ENCODE measurements at regions not wholly inside any gene's neighbourhood (a gene's known extent, or its start where the extent isn't known, plus 50 kb on each side); places are given as distances from the start of the nearest gene placed in this dataset.

DNA sequence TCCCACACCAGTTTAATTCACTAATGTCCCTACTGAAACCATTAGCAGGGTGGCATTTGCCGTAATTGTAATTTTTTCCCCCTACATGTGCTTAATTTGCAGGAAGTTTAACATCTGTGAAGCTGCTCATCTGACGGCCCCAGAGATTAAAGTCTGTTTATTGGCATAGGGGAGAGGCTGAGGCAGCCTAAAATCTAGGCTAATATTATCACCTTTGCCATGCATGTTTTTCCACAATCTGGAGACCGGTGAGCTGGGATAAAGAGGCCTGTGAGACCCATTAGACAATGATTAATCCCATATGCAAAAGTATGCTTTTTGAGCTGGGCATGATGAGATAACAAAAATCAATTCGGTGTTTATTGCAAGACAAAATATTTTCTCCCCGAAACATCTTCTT lies 561.2 kb upstream of the ALCAM start:
- H3K4me3 ChIP-seq (ENCODE audit: low read depth in 1 of 2, low read length in 2 of 2), result no peak overlapping the region
- no peaks in the 10 kb centered on the region for H3K36me3 ChIP-seq (ENCODE audit: control insufficient read depth in 1 of 2, insufficient read depth in 2 of 2, low read length in 2 of 2)
- no peak overlapping the region for H3K9ac ChIP-seq (ENCODE audit: low read depth in 1 of 2, low read length in 2 of 2)
- no peaks in the 10 kb centered on the region for H3K9me3 ChIP-seq (ENCODE audit: control insufficient read depth in 1 of 2, low read length in 2 of 2)
- no peaks in the 10 kb centered on the region for H3K27me3 ChIP-seq (ENCODE audit: control insufficient read depth in 1 of 2, insufficient read depth in 2 of 2, low read length in 2 of 2)
- H3K4me1 ChIP-seq (ENCODE audit: control insufficient read depth in 1 of 2, insufficient read depth in 2 of 2, low read length in 2 of 2), result no peaks in the 10 kb centered on the region
- no peak overlapping the region for H3K27ac ChIP-seq (ENCODE audit: low read depth, low read length)

DNA sequence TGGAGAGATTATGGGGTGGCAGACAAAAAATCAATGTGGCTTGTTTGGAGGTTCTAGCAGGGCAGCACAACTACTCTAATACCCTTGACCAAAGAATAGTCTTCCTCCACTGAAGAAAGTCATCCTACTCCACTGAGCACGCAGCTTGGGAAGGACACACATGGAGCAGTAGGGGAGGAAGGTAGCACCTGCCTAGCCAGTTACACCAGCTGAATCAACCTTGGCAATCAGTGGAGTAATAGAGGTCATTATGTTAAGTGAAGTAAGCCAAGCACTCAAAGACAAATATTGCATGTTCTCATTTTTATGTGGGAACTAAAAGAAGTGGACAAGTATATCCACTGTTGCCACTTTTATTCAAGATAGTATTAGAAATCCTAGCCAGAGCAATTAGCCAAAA lies 555.8 kb upstream of the ALCAM start:
- H3K4me3 ChIP-seq (ENCODE audit: low read depth in 1 of 2, low read length in 2 of 2), result no peak overlapping the region
- no peak overlapping the region for H3K9ac ChIP-seq (ENCODE audit: low read depth in 1 of 2, low read length in 2 of 2)
- H3K4me1 ChIP-seq (ENCODE audit: control insufficient read depth in 1 of 2, insufficient read depth in 2 of 2, low read length in 2 of 2), result no peaks in the 10 kb centered on the region
- no peak overlapping the region for H3K27ac ChIP-seq (ENCODE audit: low read depth, low read length)
- no peaks in the 10 kb centered on the region for H3K9me3 ChIP-seq (ENCODE audit: control insufficient read depth in 1 of 2, low read length in 2 of 2)
- no peaks in the 10 kb centered on the region for H3K36me3 ChIP-seq (ENCODE audit: control insufficient read depth in 1 of 2, insufficient read depth in 2 of 2, low read length in 2 of 2)
- H3K27me3 ChIP-seq (ENCODE audit: control insufficient read depth in 1 of 2, insufficient read depth in 2 of 2, low read length in 2 of 2), result no peaks in the 10 kb centered on the region

DNA sequence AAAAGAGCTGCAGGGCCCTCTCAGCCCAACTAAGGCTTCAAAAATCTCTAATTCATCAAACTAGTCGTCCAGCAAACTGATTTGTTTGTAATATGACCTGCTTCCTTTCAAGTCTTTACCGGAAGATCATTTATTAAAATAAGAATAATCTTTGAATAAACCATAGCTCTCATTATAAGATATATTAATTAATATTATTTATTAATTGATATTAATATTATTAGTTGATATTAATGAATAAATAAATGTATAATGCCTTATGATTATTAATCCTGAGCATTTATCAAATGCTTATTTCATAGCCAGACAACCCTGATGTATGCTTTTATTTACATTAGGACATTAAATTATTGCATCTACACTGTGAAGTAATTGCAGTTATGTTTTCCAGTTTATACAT lies 550.7 kb upstream of the ALCAM start:
- Histone ChIP-seq H3K9ac (ENCODE audit: low read depth in 1 of 2, low read length in 2 of 2) (no peak overlapping the region), H3K27ac (ENCODE audit: low read depth, low read length) (no peak overlapping the region), H3K36me3 (ENCODE audit: control insufficient read depth in 1 of 2, insufficient read depth in 2 of 2, low read length in 2 of 2) (no peaks in the 10 kb centered on the region), H3K27me3 (ENCODE audit: control insufficient read depth in 1 of 2, insufficient read depth in 2 of 2, low read length in 2 of 2) (no peaks in the 10 kb centered on the region), H3K4me1 (ENCODE audit: control insufficient read depth in 1 of 2, insufficient read depth in 2 of 2, low read length in 2 of 2) (no peaks in the 10 kb centered on the region), H3K9me3 (ENCODE audit: control insufficient read depth in 1 of 2, low read length in 2 of 2) (peaks cover 0 to 4% of the 10 kb centered on the region in 2 donors), H3K4me3 (ENCODE audit: low read depth in 1 of 2, low read length in 2 of 2) (no peak overlapping the region)

DNA sequence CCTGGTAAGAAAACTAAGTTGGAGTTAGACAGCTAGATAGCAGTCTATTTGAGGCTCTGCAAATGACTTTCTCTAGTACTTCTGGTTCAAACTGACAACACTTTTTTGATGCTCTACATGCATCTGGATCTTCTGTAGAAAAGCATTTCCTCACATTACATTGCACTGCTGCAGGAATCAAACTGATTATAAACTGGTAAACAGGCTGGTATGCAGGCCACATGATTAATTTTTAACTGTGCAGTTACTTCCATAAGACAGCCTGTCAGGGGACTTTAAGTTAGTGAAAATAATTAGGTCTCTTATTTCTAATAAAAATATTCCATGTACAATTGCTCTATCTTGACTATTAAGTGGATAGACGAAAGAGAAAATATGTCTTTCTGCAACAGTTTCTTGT lies 550.0 kb upstream of the ALCAM start:
- Histone ChIP-seq H3K4me3 (ENCODE audit: low read depth in 1 of 2, low read length in 2 of 2) (no peak overlapping the region), H3K36me3 (ENCODE audit: control insufficient read depth in 1 of 2, insufficient read depth in 2 of 2, low read length in 2 of 2) (no peaks in the 10 kb centered on the region), H3K9me3 (ENCODE audit: control insufficient read depth in 1 of 2, low read length in 2 of 2) (peaks cover under 1 to 4% of the 10 kb centered on the region in 2 donors), H3K9ac (ENCODE audit: low read depth in 1 of 2, low read length in 2 of 2) (no peak overlapping the region), H3K27me3 (ENCODE audit: control insufficient read depth in 1 of 2, insufficient read depth in 2 of 2, low read length in 2 of 2) (no peaks in the 10 kb centered on the region), H3K27ac (ENCODE audit: low read depth, low read length) (no peak overlapping the region), H3K4me1 (ENCODE audit: control insufficient read depth in 1 of 2, insufficient read depth in 2 of 2, low read length in 2 of 2) (no peaks in the 10 kb centered on the region)

DNA sequence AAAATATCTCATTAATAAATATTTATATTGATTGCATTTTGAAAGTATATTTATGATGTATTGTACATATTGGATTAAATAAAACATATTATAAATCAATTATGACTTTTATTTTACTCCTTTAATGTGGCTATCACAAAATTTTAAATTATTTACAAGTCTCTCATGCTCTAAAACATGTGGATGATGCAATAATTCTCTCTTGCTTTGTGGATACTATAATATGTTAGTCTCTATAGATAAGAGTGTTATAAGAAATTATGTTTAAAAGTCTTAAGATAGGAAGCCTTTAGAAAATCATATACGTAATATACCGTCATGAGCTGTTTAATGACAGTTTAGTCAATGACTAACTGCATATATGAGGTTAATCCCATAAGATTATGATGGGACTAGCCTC lies 547.4 kb upstream of the ALCAM start:
- no peaks in the 10 kb centered on the region for H3K4me1 ChIP-seq (ENCODE audit: control insufficient read depth in 1 of 2, insufficient read depth in 2 of 2, low read length in 2 of 2)
- peaks cover 4 to 5% of the 10 kb centered on the region in 2 donors for H3K9me3 ChIP-seq (ENCODE audit: control insufficient read depth in 1 of 2, low read length in 2 of 2)
- no peak overlapping the region for H3K27ac ChIP-seq (ENCODE audit: low read depth, low read length)
- no peaks in the 10 kb centered on the region for H3K27me3 ChIP-seq (ENCODE audit: control insufficient read depth in 1 of 2, insufficient read depth in 2 of 2, low read length in 2 of 2)
- H3K9ac ChIP-seq (ENCODE audit: low read depth in 1 of 2, low read length in 2 of 2), result no peak overlapping the region
- H3K4me3 ChIP-seq (ENCODE audit: low read depth in 1 of 2, low read length in 2 of 2), result no peak overlapping the region
- H3K36me3 ChIP-seq (ENCODE audit: control insufficient read depth in 1 of 2, insufficient read depth in 2 of 2, low read length in 2 of 2), result no peaks in the 10 kb centered on the region

DNA sequence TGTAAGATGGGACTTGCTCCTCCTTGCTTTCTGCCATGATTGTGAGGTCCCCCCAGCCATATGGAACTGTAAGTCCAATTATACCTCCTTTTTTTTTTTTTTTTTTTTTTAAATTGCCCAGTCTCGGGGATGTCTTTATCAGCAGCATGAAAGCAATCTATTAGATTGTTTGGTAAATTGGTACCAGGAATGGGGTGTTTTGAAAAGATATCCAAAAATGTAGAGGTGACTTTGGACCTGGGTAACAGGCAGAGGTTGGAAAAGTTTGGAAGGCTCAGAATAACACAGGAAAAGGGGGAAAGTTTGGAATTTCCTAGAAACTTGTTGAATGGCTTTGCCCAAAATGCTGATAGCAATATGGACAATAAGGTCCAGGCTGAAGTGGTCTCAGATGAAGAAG lies 545.8 kb upstream of the ALCAM start:
- no peak overlapping the region for H3K27ac ChIP-seq (ENCODE audit: low read depth, low read length)
- no peak overlapping the region for H3K9ac ChIP-seq (ENCODE audit: low read depth in 1 of 2, low read length in 2 of 2)
- no peaks in the 10 kb centered on the region for H3K4me1 ChIP-seq (ENCODE audit: control insufficient read depth in 1 of 2, insufficient read depth in 2 of 2, low read length in 2 of 2)
- H3K27me3 ChIP-seq (ENCODE audit: control insufficient read depth in 1 of 2, insufficient read depth in 2 of 2, low read length in 2 of 2), result no peaks in the 10 kb centered on the region
- no peak overlapping the region for H3K4me3 ChIP-seq (ENCODE audit: low read depth in 1 of 2, low read length in 2 of 2)
- H3K36me3 ChIP-seq (ENCODE audit: control insufficient read depth in 1 of 2, insufficient read depth in 2 of 2, low read length in 2 of 2), result no peaks in the 10 kb centered on the region
- H3K9me3 ChIP-seq (ENCODE audit: control insufficient read depth in 1 of 2, low read length in 2 of 2), result peaks cover 4 to 5% of the 10 kb centered on the region in 2 donors

DNA sequence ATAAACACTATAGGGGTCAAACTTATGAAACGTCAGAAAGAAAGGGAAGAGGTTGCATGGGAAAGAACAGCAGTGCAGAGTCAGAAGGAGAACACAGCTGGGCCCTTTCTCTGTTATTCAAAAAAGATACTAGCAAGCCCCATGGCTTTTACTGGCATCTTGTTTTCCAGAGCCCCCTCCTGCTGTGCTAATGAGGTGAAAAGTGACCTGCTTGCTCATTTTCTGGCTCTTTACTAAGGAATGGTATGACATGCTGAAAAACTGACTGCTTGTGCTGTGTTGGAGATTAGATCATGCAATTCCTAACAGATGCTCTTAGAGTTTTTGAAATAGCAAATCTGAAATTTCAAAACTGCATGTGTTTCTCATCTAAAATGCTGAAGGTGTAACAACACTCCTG lies 541.6 kb upstream of the ALCAM start:
- Histone ChIP-seq H3K27me3 (ENCODE audit: control insufficient read depth in 1 of 2, insufficient read depth in 2 of 2, low read length in 2 of 2) (no peaks in the 10 kb centered on the region), H3K9me3 (ENCODE audit: control insufficient read depth in 1 of 2, low read length in 2 of 2) (peaks cover 4 to 5% of the 10 kb centered on the region in 2 donors), H3K4me1 (ENCODE audit: control insufficient read depth in 1 of 2, insufficient read depth in 2 of 2, low read length in 2 of 2) (no peaks in the 10 kb centered on the region), H3K9ac (ENCODE audit: low read depth in 1 of 2, low read length in 2 of 2) (no peak overlapping the region), H3K4me3 (ENCODE audit: low read depth in 1 of 2, low read length in 2 of 2) (no peak overlapping the region), H3K36me3 (ENCODE audit: control insufficient read depth in 1 of 2, insufficient read depth in 2 of 2, low read length in 2 of 2) (no peaks in the 10 kb centered on the region), H3K27ac (ENCODE audit: low read depth, low read length) (no peak overlapping the region)

DNA sequence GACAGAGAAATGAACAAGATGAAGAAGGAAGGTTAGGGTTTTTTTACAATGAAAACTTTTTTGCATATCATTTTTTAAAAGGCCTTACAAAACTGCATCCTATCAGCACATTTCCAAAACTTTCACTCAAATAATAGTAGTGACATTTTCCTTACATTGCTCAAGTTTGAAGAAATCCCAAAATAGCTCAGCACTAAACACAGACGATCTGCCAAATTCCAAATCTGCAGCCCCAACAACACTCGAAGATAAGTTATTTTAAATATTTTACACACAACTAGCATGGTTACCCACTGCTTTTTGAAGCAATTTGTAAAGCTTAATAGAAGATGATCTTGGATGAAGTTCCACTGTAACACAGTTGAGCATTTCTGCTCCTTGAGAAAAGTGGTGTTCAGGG lies 535.6 kb upstream of the ALCAM start:
- Histone ChIP-seq H3K36me3 (ENCODE audit: control insufficient read depth in 1 of 2, insufficient read depth in 2 of 2, low read length in 2 of 2) (no peaks in the 10 kb centered on the region), H3K4me3 (ENCODE audit: low read depth in 1 of 2, low read length in 2 of 2) (no peak overlapping the region), H3K9me3 (ENCODE audit: control insufficient read depth in 1 of 2, low read length in 2 of 2) (no peaks in the 10 kb centered on the region), H3K27me3 (ENCODE audit: control insufficient read depth in 1 of 2, insufficient read depth in 2 of 2, low read length in 2 of 2) (no peaks in the 10 kb centered on the region), H3K4me1 (ENCODE audit: control insufficient read depth in 1 of 2, insufficient read depth in 2 of 2, low read length in 2 of 2) (no peaks in the 10 kb centered on the region), H3K27ac (ENCODE audit: low read depth, low read length) (no peak overlapping the region), H3K9ac (ENCODE audit: low read depth in 1 of 2, low read length in 2 of 2) (no peak overlapping the region)

DNA sequence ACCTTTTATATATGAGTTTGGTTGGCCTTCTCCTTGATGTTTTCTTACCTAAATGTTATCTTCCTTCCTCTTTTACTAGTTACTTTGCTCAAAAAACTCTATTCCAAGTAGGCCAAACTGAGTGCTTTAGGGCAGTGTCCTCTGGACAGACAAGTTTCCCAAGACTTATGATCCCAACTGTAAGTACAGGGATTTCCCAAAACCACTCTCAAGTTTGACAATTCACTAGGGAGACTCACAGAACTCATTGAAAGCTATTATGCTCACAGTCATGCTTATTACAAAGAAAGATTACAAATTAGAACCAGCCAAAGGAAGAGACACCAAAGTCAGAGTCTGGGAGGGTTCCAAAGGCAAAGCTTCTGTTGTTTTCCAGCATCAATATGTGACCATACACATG lies 534.2 kb upstream of the ALCAM start:
- no peaks in the 10 kb centered on the region for H3K9me3 ChIP-seq (ENCODE audit: control insufficient read depth in 1 of 2, low read length in 2 of 2)
- no peak overlapping the region for H3K27ac ChIP-seq (ENCODE audit: low read depth, low read length)
- no peak overlapping the region for H3K4me3 ChIP-seq (ENCODE audit: low read depth in 1 of 2, low read length in 2 of 2)
- H3K9ac ChIP-seq (ENCODE audit: low read depth in 1 of 2, low read length in 2 of 2), result no peak overlapping the region
- H3K4me1 ChIP-seq (ENCODE audit: control insufficient read depth in 1 of 2, insufficient read depth in 2 of 2, low read length in 2 of 2), result no peaks in the 10 kb centered on the region
- no peaks in the 10 kb centered on the region for H3K36me3 ChIP-seq (ENCODE audit: control insufficient read depth in 1 of 2, insufficient read depth in 2 of 2, low read length in 2 of 2)
- no peaks in the 10 kb centered on the region for H3K27me3 ChIP-seq (ENCODE audit: control insufficient read depth in 1 of 2, insufficient read depth in 2 of 2, low read length in 2 of 2)

DNA sequence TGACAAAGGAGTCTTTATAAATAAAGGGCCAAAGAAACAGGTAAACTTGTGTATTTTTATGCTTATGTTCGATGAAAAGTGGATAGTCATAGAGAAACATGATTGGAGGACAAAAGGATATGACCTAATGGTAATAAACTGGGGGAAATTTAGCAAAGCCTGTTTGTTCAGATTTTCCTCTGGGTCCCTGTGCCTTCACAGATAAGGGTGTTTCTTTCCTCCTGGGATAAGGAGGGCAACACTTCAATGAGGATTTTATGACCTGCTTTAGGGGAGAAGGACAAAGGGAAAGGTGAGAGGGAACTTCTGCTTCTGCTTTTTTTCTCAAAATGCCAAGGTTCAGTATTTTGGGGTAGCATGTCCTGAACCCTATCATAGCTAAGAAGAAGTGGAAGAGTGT lies 531.3 kb upstream of the ALCAM start:
- Histone ChIP-seq H3K36me3 (ENCODE audit: control insufficient read depth in 1 of 2, insufficient read depth in 2 of 2, low read length in 2 of 2) (no peaks in the 10 kb centered on the region), H3K27me3 (ENCODE audit: control insufficient read depth in 1 of 2, insufficient read depth in 2 of 2, low read length in 2 of 2) (no peaks in the 10 kb centered on the region), H3K9ac (ENCODE audit: low read depth in 1 of 2, low read length in 2 of 2) (no peak overlapping the region), H3K4me3 (ENCODE audit: low read depth in 1 of 2, low read length in 2 of 2) (no peak overlapping the region), H3K9me3 (ENCODE audit: control insufficient read depth in 1 of 2, low read length in 2 of 2) (no peaks in the 10 kb centered on the region), H3K27ac (ENCODE audit: low read depth, low read length) (no peak overlapping the region), H3K4me1 (ENCODE audit: control insufficient read depth in 1 of 2, insufficient read depth in 2 of 2, low read length in 2 of 2) (no peaks in the 10 kb centered on the region)

DNA sequence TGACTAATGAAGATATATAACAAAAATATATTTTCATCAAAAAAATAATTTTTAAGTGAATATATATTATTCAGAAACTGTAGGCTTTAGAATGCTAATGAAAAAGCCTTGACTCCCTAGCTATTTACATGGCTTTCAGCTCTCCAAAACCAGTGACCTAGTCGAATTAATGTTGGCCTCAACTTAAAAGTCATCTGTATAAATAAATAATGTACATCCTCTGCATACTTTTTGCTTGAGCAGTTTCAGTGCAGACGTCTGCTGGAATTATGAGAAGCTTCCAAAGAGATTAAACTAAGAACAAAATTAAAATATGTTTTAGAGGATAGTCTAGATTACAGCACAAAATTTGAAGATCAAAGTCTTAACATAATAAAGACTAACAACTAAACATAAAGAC lies 520.4 kb upstream of the ALCAM start:
- no peak overlapping the region for H3K27ac ChIP-seq (ENCODE audit: low read depth, low read length)
- no peak overlapping the region for H3K9ac ChIP-seq (ENCODE audit: low read depth in 1 of 2, low read length in 2 of 2)
- no peaks in the 10 kb centered on the region for H3K27me3 ChIP-seq (ENCODE audit: control insufficient read depth in 1 of 2, insufficient read depth in 2 of 2, low read length in 2 of 2)
- H3K4me3 ChIP-seq (ENCODE audit: low read depth in 1 of 2, low read length in 2 of 2), result no peak overlapping the region
- H3K36me3 ChIP-seq (ENCODE audit: control insufficient read depth in 1 of 2, insufficient read depth in 2 of 2, low read length in 2 of 2), result no peaks in the 10 kb centered on the region
- H3K4me1 ChIP-seq (ENCODE audit: control insufficient read depth in 1 of 2, insufficient read depth in 2 of 2, low read length in 2 of 2), result no peaks in the 10 kb centered on the region
- peaks cover 0 to under 1% of the 10 kb centered on the region in 2 donors for H3K9me3 ChIP-seq (ENCODE audit: control insufficient read depth in 1 of 2, low read length in 2 of 2)
